ENCODE measurements at regions not wholly inside any gene's neighbourhood (a gene's known extent, or its start where the extent isn't known, plus 50 kb on each side); places are given as distances from the start of the nearest gene placed in this dataset.

- DNase-seq (no peak), ATAC-seq (no peak)
- H3K27me3 ChIP-seq, result no peaks in the 10 kb centered on the region
- intact Hi-C loops (cut with DNase I), result loop anchor here in 6 of 10 donors (5.0 to 10.0 kb wide), 4 partner anchors 48 to 121 kb away; no protein-coding TSS in a partner anchor
- WGBS, 4 donors, result 14 to 16% (median 15%) methylated on average over 3 of the region's 3 CpGs
- H3K4me3 ChIP-seq, result no peak overlapping the region
- TF ChIP-seq POLR2A (IDR thresholded peaks at IDR 0.05), result no peak
- TF ChIP-seq, protein P1, sequence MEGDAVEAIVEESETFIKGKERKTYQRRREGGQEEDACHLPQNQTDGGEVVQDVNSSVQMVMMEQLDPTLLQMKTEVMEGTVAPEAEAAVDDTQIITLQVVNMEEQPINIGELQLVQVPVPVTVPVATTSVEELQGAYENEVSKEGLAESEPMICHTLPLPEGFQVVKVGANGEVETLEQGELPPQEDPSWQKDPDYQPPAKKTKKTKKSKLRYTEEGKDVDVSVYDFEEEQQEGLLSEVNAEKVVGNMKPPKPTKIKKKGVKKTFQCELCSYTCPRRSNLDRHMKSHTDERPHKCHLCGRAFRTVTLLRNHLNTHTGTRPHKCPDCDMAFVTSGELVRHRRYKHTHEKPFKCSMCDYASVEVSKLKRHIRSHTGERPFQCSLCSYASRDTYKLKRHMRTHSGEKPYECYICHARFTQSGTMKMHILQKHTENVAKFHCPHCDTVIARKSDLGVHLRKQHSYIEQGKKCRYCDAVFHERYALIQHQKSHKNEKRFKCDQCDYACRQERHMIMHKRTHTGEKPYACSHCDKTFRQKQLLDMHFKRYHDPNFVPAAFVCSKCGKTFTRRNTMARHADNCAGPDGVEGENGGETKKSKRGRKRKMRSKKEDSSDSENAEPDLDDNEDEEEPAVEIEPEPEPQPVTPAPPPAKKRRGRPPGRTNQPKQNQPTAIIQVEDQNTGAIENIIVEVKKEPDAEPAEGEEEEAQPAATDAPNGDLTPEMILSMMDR (IDR thresholded peaks at IDR 0.05), result no peak
- H3K4me1 ChIP-seq, result peaks cover 17 to 84% (median 76%) of the 10 kb centered on the region in 12 donors
- no peaks in the 10 kb centered on the region for H3K9me3 ChIP-seq
- no peaks in the 10 kb centered on the region for H3K36me3 ChIP-seq
- H3K27ac ChIP-seq, result peak overlapping the region in 2 of 12 donors; percentile 14 to 23
These were observed 129.7 kb upstream of the MGAT5 start for GRCh38 chr2:134124047-134124753.

DNA sequence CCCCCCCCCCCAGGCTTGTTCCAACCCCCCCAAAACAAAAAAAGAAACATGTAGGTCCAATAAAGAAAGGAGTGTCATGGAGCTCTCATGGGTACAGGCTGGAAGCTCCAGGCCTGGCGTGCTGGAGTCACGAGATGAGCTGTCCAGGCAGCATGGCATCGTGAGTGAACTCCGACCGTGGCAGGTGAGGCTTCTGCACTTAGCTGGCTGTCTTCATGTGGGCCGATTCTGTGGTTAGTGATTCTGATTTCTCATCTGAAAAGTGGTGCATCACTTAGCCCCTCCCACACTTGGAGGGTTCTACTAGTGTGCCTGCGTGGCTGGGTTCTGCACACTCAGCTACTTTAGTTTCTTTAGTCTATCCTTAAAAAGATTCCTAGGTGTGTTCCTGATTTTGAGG is 126.4 kb upstream of the MGAT5 start:
- Histone ChIP-seq H3K27ac (no peak overlapping the region), H3K27me3 (no peaks in the 10 kb centered on the region), H3K4me3 (no peak overlapping the region), H3K36me3 (no peaks in the 10 kb centered on the region), H3K9me3 (no peaks in the 10 kb centered on the region), H3K4me1 (peaks cover 16 to 84% (median 68%) of the 10 kb centered on the region in 12 donors)
- no peak for DNase-seq
- peak in 1 of 4 donors; percentile 68 for ATAC-seq
- no peak for TF ChIP-seq POLR2A (IDR thresholded peaks at IDR 0.05)
- TF ChIP-seq, protein P1 (IDR thresholded peaks at IDR 0.05), result no peak
- intact Hi-C loops (cut with DNase I), result loop anchor here in 3 of 10 donors (5.0 to 10.0 kb wide), 3 partner anchors 45 to 117 kb away; no protein-coding TSS in a partner anchor
- WGBS, 4 donors, result 44 to 58% (median 51%) methylated on average over 7 of the region's 7 CpGs

DNA sequence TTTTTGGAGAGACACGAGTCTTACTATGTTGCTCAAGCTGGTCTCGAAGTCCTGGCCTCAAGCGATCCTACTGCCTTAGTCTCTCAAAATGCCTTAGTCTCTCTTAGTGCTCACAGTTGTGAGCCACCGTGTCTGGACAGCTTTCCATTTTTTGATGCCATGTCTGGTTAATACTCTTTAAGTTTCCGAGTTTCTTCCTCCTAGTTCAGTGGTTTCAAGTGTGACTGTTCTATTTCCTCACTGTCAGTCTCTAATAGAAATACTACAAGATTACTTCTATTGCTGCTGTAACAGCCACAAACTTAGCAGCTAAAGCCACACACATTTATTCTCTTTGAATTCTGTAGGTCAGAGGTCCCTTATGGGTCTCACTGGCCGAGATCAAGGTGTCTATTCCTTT is 125.1 kb upstream of the MGAT5 start:
- no peak for TF ChIP-seq POLR2A (IDR thresholded peaks at IDR 0.05)
- TF ChIP-seq, protein P1 (IDR thresholded peaks at IDR 0.05), result no peak
- intact Hi-C loops (cut with DNase I), result loop anchor here in 3 of 10 donors (5.0 to 10.0 kb wide), 3 partner anchors 44 to 116 kb away; no protein-coding TSS in a partner anchor
- DNase-seq, result no peak
- Histone ChIP-seq H3K9me3 (no peaks in the 10 kb centered on the region), H3K4me1 (peaks cover 11 to 83% (median 64%) of the 10 kb centered on the region in 12 donors), H3K36me3 (no peaks in the 10 kb centered on the region), H3K27ac (peak overlapping the region in 2 of 12 donors; percentile 8 to 44), H3K27me3 (no peaks in the 10 kb centered on the region), H3K4me3 (no peak overlapping the region)
- ATAC-seq, result no peak
- 72 to 83% (median 81%) methylated on average over 6 of the region's 6 CpGs for WGBS, 4 donors

- Histone ChIP-seq H3K4me1 (peaks cover 7 to 83% (median 60%) of the 10 kb centered on the region in 12 donors), H3K27ac (no peak overlapping the region), H3K27me3 (no peaks in the 10 kb centered on the region), H3K36me3 (no peaks in the 10 kb centered on the region), H3K9me3 (no peaks in the 10 kb centered on the region), H3K4me3 (no peak overlapping the region)
- DNase-seq (no peak), ATAC-seq (peak in 1 of 4 donors; percentile 50)
- TF ChIP-seq, protein P1 (IDR thresholded peaks at IDR 0.05), result no peak
- no peak for TF ChIP-seq POLR2A (IDR thresholded peaks at IDR 0.05)
- intact Hi-C loops (cut with DNase I), result loop anchor here in 3 of 10 donors (5.0 to 10.0 kb wide), 3 partner anchors 42 to 115 kb away; no protein-coding TSS in a partner anchor
- 97 to 98% (median 98%) methylated on average over 27 to 42 of the region's 42 CpGs for WGBS, 4 donors
These were observed 123.9 kb upstream of the MGAT5 start for GRCh38 chr2:134129900-134130537.
